ENCODE measurements at regions not wholly inside any gene's neighbourhood (a gene's known extent, or its start where the extent isn't known, plus 50 kb on each side); places are given as distances from the start of the nearest gene placed in this dataset.

GRCh38 chr6:130516604-130517003, 150.8 kb downstream of the TMEM200A start:
- no peaks in the 10 kb centered on the region for H3K27me3 ChIP-seq (ENCODE audit: control insufficient read depth in 1 of 2, insufficient read depth in 2 of 2, low read length in 2 of 2)
- H3K27ac Mint-ChIP-seq = peak overlapping the region; percentile 56
- ChIA-PET POLR2A (no interaction called here), CTCF (no interaction called here)
- DNase-seq (no peak), ATAC-seq (ENCODE audit: poor library complexity) (no peak)
- H3K27me3 Mint-ChIP-seq = no peaks in the 10 kb centered on the region
- no peak overlapping the region for H3K4me3 ChIP-seq (ENCODE audit: low read length)
- peaks cover 70% of the 10 kb centered on the region for H3K4me1 Mint-ChIP-seq (ENCODE audit: low read depth)
- no peaks in the 10 kb centered on the region for H3K36me3 ChIP-seq (ENCODE audit: insufficient read depth, low read length)
- TF ChIP-seq CTCF (IDR thresholded peaks at IDR 0.05) = no peak
- peaks cover 10% of the 10 kb centered on the region for H3K9me3 Mint-ChIP-seq
- no peaks in the 10 kb centered on the region for H3K36me3 Mint-ChIP-seq (ENCODE audit: low read depth)
- H3K9me3 ChIP-seq (ENCODE audit: control insufficient read depth in 1 of 2, insufficient read depth in 1 of 2, low read length in 2 of 2) = peaks cover 5 to 7% of the 10 kb centered on the region in 2 experiments
- intact Hi-C loops (cut with DNase I, micrococcal nuclease) = no loop called here
- H3K4me3 Mint-ChIP-seq = no peak overlapping the region
- no peak overlapping the region for H3K27ac ChIP-seq (ENCODE audit: low read depth in 1 of 2, low read length in 2 of 2)
- H3K4me1 ChIP-seq (ENCODE audit: insufficient read depth, low read length) = peaks cover 11% of the 10 kb centered on the region

- no peaks in the 10 kb centered on the region for H3K27me3 ChIP-seq (ENCODE audit: control insufficient read depth in 1 of 2, insufficient read depth in 2 of 2, low read length in 2 of 2)
- H3K9me3 ChIP-seq (ENCODE audit: control insufficient read depth in 1 of 2, insufficient read depth in 1 of 2, low read length in 2 of 2) = peaks cover 5 to 8% of the 10 kb centered on the region in 2 experiments
- ChIA-PET CTCF (no interaction called here), POLR2A (no interaction called here)
- no peak overlapping the region for H3K4me3 ChIP-seq (ENCODE audit: low read length)
- TF ChIP-seq CTCF (IDR thresholded peaks at IDR 0.05) = no peak
- H3K4me3 Mint-ChIP-seq = no peak overlapping the region
- H3K4me1 ChIP-seq (ENCODE audit: insufficient read depth, low read length) = peaks cover 11% of the 10 kb centered on the region
- H3K4me1 Mint-ChIP-seq (ENCODE audit: low read depth) = peaks cover 64% of the 10 kb centered on the region
- H3K27me3 Mint-ChIP-seq = no peaks in the 10 kb centered on the region
- peaks cover 10% of the 10 kb centered on the region for H3K9me3 Mint-ChIP-seq
- H3K36me3 Mint-ChIP-seq (ENCODE audit: low read depth) = no peaks in the 10 kb centered on the region
- ATAC-seq (ENCODE audit: poor library complexity) (no peak), DNase-seq (peak in 3 of 14 experiments; percentile 20 to 51 (median 35))
- intact Hi-C loops (cut with DNase I, micrococcal nuclease) = no loop called here
- peak overlapping the region; percentile 56 for H3K27ac Mint-ChIP-seq
- no peaks in the 10 kb centered on the region for H3K36me3 ChIP-seq (ENCODE audit: insufficient read depth, low read length)
- H3K27ac ChIP-seq (ENCODE audit: low read depth in 1 of 2, low read length in 2 of 2) = no peak overlapping the region
Observed at GRCh38 chr6:130517444-130517931, 151.7 kb downstream of the TMEM200A start.

GRCh38 chr6:130518588-130518987, 152.8 kb downstream of the TMEM200A start:
- peaks cover 10% of the 10 kb centered on the region for H3K9me3 Mint-ChIP-seq
- TF ChIP-seq CTCF (IDR thresholded peaks at IDR 0.05) = no peak
- POLR2A ChIA-PET = no interaction called here
- peaks cover 56% of the 10 kb centered on the region for H3K4me1 Mint-ChIP-seq (ENCODE audit: low read depth)
- H3K9me3 ChIP-seq (ENCODE audit: control insufficient read depth in 1 of 2, insufficient read depth in 1 of 2, low read length in 2 of 2) = peaks cover 5 to 8% of the 10 kb centered on the region in 2 experiments
- H3K27ac Mint-ChIP-seq = peak overlapping the region; percentile 56
- no peak overlapping the region for H3K4me3 ChIP-seq (ENCODE audit: low read length)
- no peak overlapping the region for H3K27ac ChIP-seq (ENCODE audit: low read depth in 1 of 2, low read length in 2 of 2)
- CTCF ChIA-PET = no interaction called here
- H3K4me1 ChIP-seq (ENCODE audit: insufficient read depth, low read length) = peaks cover 10% of the 10 kb centered on the region
- intact Hi-C loops (cut with DNase I, micrococcal nuclease) = no loop called here
- ATAC-seq (ENCODE audit: poor library complexity) = no peak
- no peak overlapping the region for H3K4me3 Mint-ChIP-seq
- no peaks in the 10 kb centered on the region for H3K36me3 ChIP-seq (ENCODE audit: insufficient read depth, low read length)
- H3K27me3 ChIP-seq (ENCODE audit: control insufficient read depth in 1 of 2, insufficient read depth in 2 of 2, low read length in 2 of 2) = no peaks in the 10 kb centered on the region
- no peaks in the 10 kb centered on the region for H3K27me3 Mint-ChIP-seq
- no peak for DNase-seq
- no peaks in the 10 kb centered on the region for H3K36me3 Mint-ChIP-seq (ENCODE audit: low read depth)

Measured in CD4-positive, alpha-beta T cell (primary cell).